GM18858 (cell line): ENCODE measurements at regions not wholly inside any gene's neighbourhood (a gene's known extent, or its start where the extent isn't known, plus 50 kb on each side); places are given as distances from the start of the nearest gene placed in this dataset.
"Not testable (repeated sequence)": the region's sequence is repeated elsewhere in the genome, so short reads cannot be mapped to it uniquely, and the experiment has no call there.

Experiments
- ATAC-seq: cut with Tn5 transposase; IDR thresholded peaks from one replicate; pipeline ENCODE4 v1.9.1; 2021; ENCODE audit not compliant: unreplicated experiment

GRCh38 chr6:85130743-85131142, 319.1 kb upstream of the NT5E start:
- ATAC-seq: no peak

GRCh38 chr6:85129881-85130280, 320.0 kb upstream of the NT5E start:
- ATAC-seq: no peak

GRCh38 chr6:85128781-85129180, 321.1 kb upstream of the NT5E start:
- no peak for ATAC-seq

GRCh38 chr6:85128256-85128655, 321.6 kb upstream of the NT5E start:
- not testable (repeated sequence) for ATAC-seq

GRCh38 chr6:85127696-85128243, 322.1 kb upstream of the NT5E start:
- no peak for ATAC-seq

- ATAC-seq: no peak
Measured at GRCh38 chr6:85127168-85127498, 322.8 kb upstream of the NT5E start.

GRCh38 chr6:85126485-85127167, 323.3 kb upstream of the NT5E start:
- ATAC-seq: peak; percentile 65

- no peak for ATAC-seq
Measured at GRCh38 chr6:85125526-85125925, 324.4 kb upstream of the NT5E start.

- ATAC-seq: no peak
Measured at GRCh38 chr6:85124472-85125354, 325.2 kb upstream of the NT5E start.

GRCh38 chr6:85121158-85121557, 328.7 kb upstream of the NT5E start:
- ATAC-seq: no peak

- no peak for ATAC-seq
Measured at GRCh38 chr6:85118652-85119235, 331.1 kb upstream of the NT5E start.

GRCh38 chr6:85118233-85118632, 331.6 kb upstream of the NT5E start:
- ATAC-seq: no peak

- ATAC-seq: no peak
Measured at GRCh38 chr6:85116475-85116874, 333.4 kb upstream of the NT5E start.

GRCh38 chr6:85115876-85116275, 334.0 kb upstream of the NT5E start:
- no peak for ATAC-seq

- no peak for ATAC-seq
Measured at GRCh38 chr6:85115376-85115775, 334.5 kb upstream of the NT5E start.

GRCh38 chr6:85114581-85114935, 335.3 kb upstream of the NT5E start:
- ATAC-seq: no peak

- ATAC-seq: no peak
Measured at GRCh38 chr6:85113934-85114580, 335.8 kb upstream of the NT5E start.

- ATAC-seq: no peak
Measured at GRCh38 chr6:85112540-85112939, 337.3 kb upstream of the NT5E start.

- no peak for ATAC-seq
Measured at GRCh38 chr6:85111481-85112011, 338.3 kb upstream of the NT5E start.

GRCh38 chr6:85110943-85111342, 338.9 kb upstream of the NT5E start:
- ATAC-seq: no peak

- ATAC-seq: no peak
Measured at GRCh38 chr6:85107701-85108100, 342.2 kb upstream of the NT5E start.
